HEK293 (cell line): ENCODE measurements at regions not wholly inside any gene's neighbourhood (a gene's known extent, or its start where the extent isn't known, plus 50 kb on each side); places are given as distances from the start of the nearest gene placed in this dataset.

Experiments
- CTCF ChIA-PET: fragments of 350-600 bp; formaldehyde crosslinking; extraction: SDS; loops from one replicate; lab custom pipeline; 2021; ENCODE audit warnings: antibody characterized with exemption; lab: Yijun Ruan, JAX
- POLR2A ChIA-PET: fragments of 300-600 bp; formaldehyde crosslinking; extraction: SDS; loops from one replicate; lab custom pipeline; 2020; ENCODE audit warnings: antibody characterized with exemption, inconsistent platforms; lab: Yijun Ruan, JAX
- H3K27ac ChIP-seq: fragments of 200-500 bp; sonication (Bioruptor generic); 2 replicates; pipeline ENCODE4 v1.5.1; 2014; ENCODE audit warnings: low read depth, low read length, control low read depth, inconsistent platforms; ENCODE audit errors: extremely low read depth
- H3K36me3 ChIP-seq, 2 experiments: fragments of 200-500 bp in 1 of 2; sonication (Bioruptor generic) in 1 of 2; 1 replicate in 1 of 2; 2 replicates in 1 of 2; pipeline ENCODE4 v1.5.1; 2014 to 2017; ENCODE audit warnings: inconsistent platforms in 2 of 2, low read length in 2 of 2; ENCODE audit not compliant: control insufficient read depth in 2 of 2, insufficient read depth in 1 of 2
- H3K4me1 ChIP-seq: fragments of 200-500 bp; sonication (Bioruptor generic); 2 replicates; pipeline ENCODE4 v1.5.1; 2014; ENCODE audit warnings: mild to moderate bottlenecking, low read length, inconsistent platforms; ENCODE audit not compliant: control insufficient read depth, insufficient read depth
- H3K4me3 ChIP-seq: 2 replicates; pipeline ENCODE4 v1.5.1; 2011; ENCODE audit warnings: low read depth, mild to moderate bottlenecking, control low read depth, low read length, moderate library complexity
- H3K9me3 ChIP-seq: fragments of 200-500 bp; sonication (Bioruptor generic); 2 replicates; pipeline ENCODE4 v1.5.1; 2014; ENCODE audit warnings: low read depth, low read length, inconsistent platforms; ENCODE audit not compliant: control insufficient read depth, insufficient read depth
- GLI2 ChIP-seq: fragments of 450-650 bp; formaldehyde crosslinking; IDR thresholded peaks from 2 replicates; pipeline ENCODE4; 2017; ENCODE audit warnings: missing biosample characterization, missing genetic modification characterization, low read depth, borderline replicate concordance
- GLI4 ChIP-seq: fragments of 450-650 bp; formaldehyde crosslinking; IDR thresholded peaks from 2 replicates; pipeline ENCODE4 v1.5.1; 2016; ENCODE audit warnings: missing biosample characterization, missing genetic modification characterization
- HOXD13 ChIP-seq: sonication (generic); formaldehyde crosslinking; IDR thresholded peaks from 2 replicates; pipeline ENCODE4 v1.8.0; 2022; ENCODE audit warnings: missing genetic modification reagents, borderline replicate concordance
- KLF9 ChIP-seq: fragments of 450-650 bp; formaldehyde crosslinking; IDR thresholded peaks from 2 replicates; pipeline ENCODE4 v1.5.1; 2016; ENCODE audit warnings: missing biosample characterization, missing genetic modification characterization, low read depth
- SALL2 ChIP-seq: fragments of 450-650 bp; formaldehyde crosslinking; IDR thresholded peaks from 2 replicates; pipeline ENCODE4 v1.5.0; 2017; ENCODE audit warnings: missing biosample characterization, mild to moderate bottlenecking, missing genetic modification characterization, borderline replicate concordance
- SP3 ChIP-seq: fragments of 450-650 bp; formaldehyde crosslinking; IDR thresholded peaks from 2 replicates; pipeline ENCODE4 v1.5.1; 2016; ENCODE audit warnings: missing biosample characterization, missing genetic modification characterization
- YY2 ChIP-seq: fragments of 450-650 bp; formaldehyde crosslinking; IDR thresholded peaks from 2 replicates; pipeline ENCODE4 v1.5.1; 2016; ENCODE audit warnings: missing biosample characterization, missing genetic modification characterization
- ZBTB17 ChIP-seq: fragments of 450-650 bp; formaldehyde crosslinking; IDR thresholded peaks from 2 replicates; pipeline ENCODE4 v1.5.1; 2016; ENCODE audit warnings: missing biosample characterization, missing genetic modification characterization
- ZBTB44 ChIP-seq: fragments of 450-650 bp; IDR thresholded peaks from 2 replicates; pipeline ENCODE4 v1.5.1; 2018; ENCODE audit warnings: missing biosample characterization, mild to moderate bottlenecking, missing genetic modification characterization
- ZBTB6 ChIP-seq: fragments of 450-650 bp; formaldehyde crosslinking; IDR thresholded peaks from 2 replicates; pipeline ENCODE4 v1.5.1; 2017; ENCODE audit warnings: missing biosample characterization, missing genetic modification characterization
- ZFP69B ChIP-seq: fragments of 450-650 bp; formaldehyde crosslinking; IDR thresholded peaks from 2 replicates; pipeline ENCODE4 v1.5.1; 2016; ENCODE audit warnings: missing biosample characterization, missing genetic modification characterization
- ZIC2 ChIP-seq: fragments of 450-650 bp; formaldehyde crosslinking; IDR thresholded peaks from 2 replicates; pipeline ENCODE4 v1.5.1; 2016; ENCODE audit warnings: missing biosample characterization, missing genetic modification characterization
- ZNF169 ChIP-seq: fragments of 450-650 bp; formaldehyde crosslinking; IDR thresholded peaks from 2 replicates; pipeline ENCODE4 v1.5.1; 2016; ENCODE audit warnings: missing biosample characterization, missing genetic modification characterization
- ZNF24 ChIP-seq: fragments of 450-650 bp; formaldehyde crosslinking; IDR thresholded peaks from 2 replicates; pipeline ENCODE4 v1.5.1; 2016; ENCODE audit warnings: missing biosample characterization, missing genetic modification characterization
- ZNF335 ChIP-seq: fragments of 450-650 bp; formaldehyde crosslinking; conservative IDR thresholded peaks from 2 replicates; pipeline ENCODE4 v1.5.1; 2016; ENCODE audit warnings: missing biosample characterization, missing genetic modification characterization
- ZNF350 ChIP-seq: fragments of 450-650 bp; formaldehyde crosslinking; IDR thresholded peaks from 2 replicates; pipeline ENCODE4 v1.5.0; 2017; ENCODE audit warnings: missing biosample characterization, mild to moderate bottlenecking, missing genetic modification characterization
- ZNF416 ChIP-seq: fragments of 450-650 bp; formaldehyde crosslinking; IDR thresholded peaks from 2 replicates; pipeline ENCODE4 v1.5.1; 2016; ENCODE audit warnings: missing biosample characterization, missing genetic modification characterization
- ZNF433 ChIP-seq: fragments of 450-650 bp; formaldehyde crosslinking; IDR thresholded peaks from 2 replicates; pipeline ENCODE4 v1.5.1; 2016; ENCODE audit warnings: missing biosample characterization, missing genetic modification characterization, low read depth
- ZNF48 ChIP-seq: fragments of 450-650 bp; formaldehyde crosslinking; IDR thresholded peaks from 2 replicates; pipeline ENCODE4 v1.5.1; 2016; ENCODE audit warnings: missing biosample characterization, missing genetic modification characterization
- ZNF510 ChIP-seq: fragments of 450-650 bp; formaldehyde crosslinking; IDR thresholded peaks from 2 replicates; pipeline ENCODE4 v1.5.1; 2018; ENCODE audit warnings: mild to moderate bottlenecking, missing genetic modification characterization, missing biosample characterization; ENCODE audit not compliant: insufficient replicate concordance
- ZNF571 ChIP-seq: fragments of 450-650 bp; formaldehyde crosslinking; IDR thresholded peaks from 2 replicates; pipeline ENCODE4 v1.5.0; 2017; ENCODE audit warnings: missing biosample characterization, missing genetic modification characterization
- ZNF664 ChIP-seq: fragments of 450-650 bp; formaldehyde crosslinking; IDR thresholded peaks from 2 replicates; pipeline ENCODE4 v1.5.1; 2016; ENCODE audit warnings: missing biosample characterization, missing genetic modification characterization
- ZNF670 ChIP-seq: fragments of 450-650 bp; formaldehyde crosslinking; IDR thresholded peaks from 2 replicates; pipeline ENCODE4 v1.5.1; 2016; ENCODE audit warnings: missing biosample characterization, missing genetic modification characterization, low read depth
- ZNF776 ChIP-seq: fragments of 450-650 bp; formaldehyde crosslinking; IDR thresholded peaks from 2 replicates; pipeline ENCODE4 v1.5.0; 2017; ENCODE audit warnings: missing biosample characterization, missing genetic modification characterization, borderline replicate concordance
- TF ChIP-seq, protein P1 (sequence below): fragments of 450-650 bp; formaldehyde crosslinking; IDR thresholded peaks from 2 replicates; pipeline ENCODE4 v1.5.1; 2017; ENCODE audit warnings: missing biosample characterization, missing genetic modification characterization

- Histone ChIP-seq H3K36me3 (no peaks in the 10 kb centered on the region), H3K9me3 (no peaks in the 10 kb centered on the region)
- POLR2A ChIA-PET = interaction anchor here (0.6 kb wide), 1 partner anchor 486 kb away, joined by 4 read pairs; no protein-coding TSS in a partner anchor
- no peak for TF ChIP-seq YY2
- TF ChIP-seq ZNF664 (tag by site-specific recombination) = no peak
- 0 out of 2 replicates have a peak, but pooled peaks have one; percentile 17 for TF ChIP-seq ZIC2 (tag by site-specific recombination)
- TF ChIP-seq SALL2 (tag by site-specific recombination) = no peak
- TF ChIP-seq ZNF571 (tag by site-specific recombination) = no peak
- no peak for TF ChIP-seq SP3 (tag by site-specific recombination)
- no peak for TF ChIP-seq GLI4 (tag by site-specific recombination)
- TF ChIP-seq KLF9 = no peak
- TF ChIP-seq, all 188 proteins: peak for 1
- Histone ChIP-seq H3K4me1 (no peaks in the 10 kb centered on the region), H3K4me3 (no peak overlapping the region), H3K27ac (no peak overlapping the region)
- CTCF ChIA-PET = no interaction called here
Measured at GRCh38 chr18:26794230-26795101, 71.0 kb downstream of the AQP4 start.

DNA sequence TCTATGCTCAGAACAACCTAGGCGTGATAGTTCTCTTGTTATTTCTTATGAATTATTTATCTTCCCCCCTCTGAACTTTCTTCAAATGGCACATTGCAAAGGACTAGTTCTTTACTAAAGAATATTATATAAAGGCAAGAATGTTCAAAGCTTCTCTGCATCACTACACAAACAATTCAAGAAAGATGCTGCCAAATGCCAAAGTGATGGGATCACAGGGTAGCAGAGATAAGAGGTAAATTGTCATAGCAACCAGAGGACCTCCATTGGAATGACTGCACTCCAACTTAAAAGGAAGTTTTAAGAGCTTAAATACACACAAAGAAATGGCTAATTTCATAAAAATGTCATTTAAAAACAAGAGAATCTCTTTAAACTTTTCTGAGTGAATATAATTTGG, 72.8 kb downstream of the AQP4 start:
- Histone ChIP-seq H3K4me1 (no peaks in the 10 kb centered on the region), H3K27ac (no peak overlapping the region), H3K9me3 (no peaks in the 10 kb centered on the region), H3K4me3 (no peak overlapping the region), H3K36me3 (no peaks in the 10 kb centered on the region)
- TF ChIP-seq ZNF670 (no peak), ZBTB6 (tag by site-specific recombination) (no peak), ZBTB44 (tag by site-specific recombination) (no peak), GLI2 (tag by site-specific recombination) (no peak), HOXD13 (CRISPR knock-in tag) (no peak), ZNF510 (tag by site-specific recombination) (no peak), ZNF335 (tag by site-specific recombination) (no peak), ZBTB17 (tag by site-specific recombination) (no peak), ZNF433 (tag by site-specific recombination) (no peak), ZNF169 (tag by site-specific recombination) (no peak), ZNF350 (no peak), ZNF776 (tag by site-specific recombination) (no peak), ZFP69B (tag by site-specific recombination) (no peak), ZNF416 (tag by site-specific recombination) (no peak), ZNF24 (tag by site-specific recombination) (no peak), ZNF48 (tag by site-specific recombination) (no peak)
- TF ChIP-seq, protein P1, sequence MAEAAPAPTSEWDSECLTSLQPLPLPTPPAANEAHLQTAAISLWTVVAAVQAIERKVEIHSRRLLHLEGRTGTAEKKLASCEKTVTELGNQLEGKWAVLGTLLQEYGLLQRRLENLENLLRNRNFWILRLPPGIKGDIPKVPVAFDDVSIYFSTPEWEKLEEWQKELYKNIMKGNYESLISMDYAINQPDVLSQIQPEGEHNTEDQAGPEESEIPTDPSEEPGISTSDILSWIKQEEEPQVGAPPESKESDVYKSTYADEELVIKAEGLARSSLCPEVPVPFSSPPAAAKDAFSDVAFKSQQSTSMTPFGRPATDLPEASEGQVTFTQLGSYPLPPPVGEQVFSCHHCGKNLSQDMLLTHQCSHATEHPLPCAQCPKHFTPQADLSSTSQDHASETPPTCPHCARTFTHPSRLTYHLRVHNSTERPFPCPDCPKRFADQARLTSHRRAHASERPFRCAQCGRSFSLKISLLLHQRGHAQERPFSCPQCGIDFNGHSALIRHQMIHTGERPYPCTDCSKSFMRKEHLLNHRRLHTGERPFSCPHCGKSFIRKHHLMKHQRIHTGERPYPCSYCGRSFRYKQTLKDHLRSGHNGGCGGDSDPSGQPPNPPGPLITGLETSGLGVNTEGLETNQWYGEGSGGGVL (tag by site-specific recombination) = no peak
- CTCF ChIA-PET = interaction anchor here (0.6 to 1.2 kb wide), 5 partner anchors 9 to 572 kb away, joined by 3 read pairs; no protein-coding TSS in a partner anchor
- POLR2A ChIA-PET = no interaction called here
